Activated CD4-positive, alpha-beta T cell treated with anti-CD3 and anti-CD28 coated beads, Interleukin-2, amount 10 ng/mL, durations not matched to agents 7 days and 5 days (primary cell): ENCODE measurements at regions not wholly inside any gene's neighbourhood (a gene's known extent, or its start where the extent isn't known, plus 50 kb on each side); places are given as distances from the start of the nearest gene placed in this dataset.

ENCODE experiments used
- CTCF ChIA-PET: fragments of 350-600 bp; sonication (Branson Sonifier 250); formaldehyde crosslinking; loops from one replicate; lab custom pipeline; 2021; ENCODE audit warnings: antibody characterized with exemption; lab: Charles Lee
- POLR2A ChIA-PET: fragments of 350-600 bp; sonication (Branson Sonifier 250); formaldehyde crosslinking; loops from one replicate; lab custom pipeline; 2021; ENCODE audit warnings: antibody characterized with exemption; lab: Charles Lee
- DNase-seq: peaks from one replicate; pipeline ENCODE4 v3.0.0-alpha.2; 2020
- H3K27ac Mint-ChIP-seq: one replicate; pipeline ENCODE4 v1.8.0; 2021; ENCODE audit warnings: mild to moderate bottlenecking, moderate library complexity, mixed read lengths
- H3K27me3 Mint-ChIP-seq: one replicate; pipeline ENCODE4 v1.8.0; 2021; ENCODE audit warnings: mixed read lengths
- H3K36me3 Mint-ChIP-seq: one replicate; pipeline ENCODE4 v1.8.0; 2021; ENCODE audit warnings: low read depth, mixed read lengths
- H3K4me1 Mint-ChIP-seq: one replicate; pipeline ENCODE4 v1.8.0; 2021; ENCODE audit warnings: mixed read lengths
- H3K4me3 Mint-ChIP-seq: one replicate; pipeline ENCODE4 v1.8.0; 2021; ENCODE audit warnings: mild to moderate bottlenecking, moderate library complexity, mixed read lengths
- H3K9me3 Mint-ChIP-seq: one replicate; pipeline ENCODE4 v1.8.0; 2021; ENCODE audit warnings: mixed read lengths

DNA sequence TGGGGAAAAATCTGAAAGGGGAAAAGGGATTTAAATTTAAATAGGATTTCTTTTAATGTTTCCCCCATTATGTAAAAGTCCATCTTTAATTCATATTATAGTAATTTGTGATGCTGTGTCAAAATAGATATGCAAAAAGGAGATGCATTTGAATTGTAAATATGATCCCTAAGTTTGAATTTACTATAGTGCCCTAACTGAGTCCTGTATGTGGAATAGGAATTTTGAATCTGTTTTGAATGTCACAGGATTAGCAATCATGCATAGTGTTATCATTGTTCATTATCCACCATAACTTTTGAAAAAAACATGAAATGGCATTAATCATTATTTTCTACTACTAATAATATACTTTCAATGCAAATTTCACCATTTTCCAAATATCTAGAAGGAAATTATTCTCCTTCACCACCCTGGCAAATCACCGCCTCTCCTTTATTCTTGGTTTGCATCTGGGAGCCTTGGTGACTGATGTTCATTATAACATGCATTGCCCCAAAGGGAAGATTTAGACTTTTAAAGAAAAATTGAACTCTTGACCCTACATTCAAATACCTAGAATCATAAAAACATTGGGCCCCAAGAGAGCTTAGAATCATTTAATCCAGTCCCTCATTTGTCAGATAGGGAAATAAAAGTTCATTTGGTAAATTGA is 341.5 kb upstream of the TMPO start:
- H3K9me3 Mint-ChIP-seq = no peaks in the 10 kb centered on the region
- DNase-seq = no peak
- H3K36me3 Mint-ChIP-seq = no peaks in the 10 kb centered on the region
- H3K27ac Mint-ChIP-seq = no peak overlapping the region
- ChIA-PET POLR2A (no interaction called here), CTCF (no interaction called here)
- H3K4me3 Mint-ChIP-seq = no peak overlapping the region
- H3K27me3 Mint-ChIP-seq = no peaks in the 10 kb centered on the region
- no peaks in the 10 kb centered on the region for H3K4me1 Mint-ChIP-seq

GRCh38 chr12:98174428-98174809 is 341.0 kb upstream of the TMPO start:
- H3K4me3 Mint-ChIP-seq = no peak overlapping the region
- DNase-seq = no peak
- ChIA-PET CTCF (no interaction called here), POLR2A (no interaction called here)
- H3K27me3 Mint-ChIP-seq = no peaks in the 10 kb centered on the region
- no peaks in the 10 kb centered on the region for H3K36me3 Mint-ChIP-seq
- H3K27ac Mint-ChIP-seq = no peak overlapping the region
- H3K4me1 Mint-ChIP-seq = no peaks in the 10 kb centered on the region
- H3K9me3 Mint-ChIP-seq = no peaks in the 10 kb centered on the region

DNA sequence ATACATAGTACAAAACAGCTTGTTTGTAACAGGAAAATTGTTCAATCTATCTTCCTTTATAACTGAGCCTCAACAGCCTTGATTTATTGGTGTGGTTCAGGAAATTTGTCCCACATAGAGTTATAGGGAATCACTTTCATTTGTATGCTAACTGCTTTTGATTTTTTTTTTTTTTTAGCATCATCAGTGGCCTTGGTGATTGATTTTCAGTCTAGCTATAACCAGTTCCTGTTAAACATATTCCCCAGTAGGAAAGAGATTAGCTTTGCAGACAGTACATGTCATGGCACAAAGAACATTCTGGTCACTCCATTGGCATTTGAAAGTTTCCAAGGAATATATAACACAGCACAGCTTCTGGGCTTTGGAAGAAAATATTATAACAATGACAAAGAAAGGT is 337.3 kb upstream of the TMPO start:
- Mint-ChIP-seq H3K27me3 (no peaks in the 10 kb centered on the region), H3K4me3 (no peak overlapping the region), H3K4me1 (no peaks in the 10 kb centered on the region), H3K9me3 (no peaks in the 10 kb centered on the region), H3K27ac (no peak overlapping the region), H3K36me3 (no peaks in the 10 kb centered on the region)
- ChIA-PET CTCF (interaction anchor here (0.6 kb wide), 1 partner anchor 1259 kb away, joined by 3 read pairs; no protein-coding TSS in a partner anchor), POLR2A (no interaction called here)
- DNase-seq = no peak

GRCh38 chr12:98179151-98179550 is 336.2 kb upstream of the TMPO start:
- no peak overlapping the region for H3K4me3 Mint-ChIP-seq
- CTCF ChIA-PET = interaction anchor here (1.1 kb wide), 1 partner anchor 8 kb away, joined by 3 read pairs; no protein-coding TSS in a partner anchor
- no peaks in the 10 kb centered on the region for H3K36me3 Mint-ChIP-seq
- no peaks in the 10 kb centered on the region for H3K4me1 Mint-ChIP-seq
- H3K27ac Mint-ChIP-seq = no peak overlapping the region
- DNase-seq = no peak
- H3K9me3 Mint-ChIP-seq = no peaks in the 10 kb centered on the region
- POLR2A ChIA-PET = no interaction called here
- H3K27me3 Mint-ChIP-seq = no peaks in the 10 kb centered on the region

DNA sequence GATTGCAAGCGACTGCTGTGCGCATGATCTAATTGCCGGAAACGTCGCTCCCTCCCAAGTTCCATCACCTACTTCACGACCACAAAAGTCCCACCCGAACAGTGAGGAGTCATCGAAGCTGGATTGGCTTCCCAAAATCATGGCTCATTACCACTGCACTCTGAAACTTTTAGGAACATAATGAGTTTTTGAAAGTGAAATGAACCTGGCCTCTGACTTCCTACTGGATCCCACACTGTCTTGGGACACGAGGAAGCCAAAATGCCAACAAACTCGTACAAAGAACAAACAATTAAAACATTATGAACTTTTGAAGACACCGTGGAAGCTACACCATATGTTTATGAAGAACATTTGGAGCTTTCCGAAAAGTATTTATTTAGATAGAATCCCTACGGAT is 334.8 kb upstream of the TMPO start:
- CTCF ChIA-PET = no interaction called here
- Mint-ChIP-seq H3K4me1 (no peaks in the 10 kb centered on the region), H3K27ac (no peak overlapping the region), H3K4me3 (no peak overlapping the region), H3K36me3 (no peaks in the 10 kb centered on the region), H3K27me3 (no peaks in the 10 kb centered on the region), H3K9me3 (no peaks in the 10 kb centered on the region)
- POLR2A ChIA-PET = no interaction called here
- DNase-seq = no peak

- ChIA-PET CTCF (no interaction called here), POLR2A (no interaction called here)
- Mint-ChIP-seq H3K4me3 (no peak overlapping the region), H3K4me1 (no peaks in the 10 kb centered on the region), H3K27ac (no peak overlapping the region), H3K27me3 (no peaks in the 10 kb centered on the region), H3K36me3 (no peaks in the 10 kb centered on the region), H3K9me3 (no peaks in the 10 kb centered on the region)
- no peak for DNase-seq
Measured at GRCh38 chr12:98182821-98183220, 332.6 kb upstream of the TMPO start.

DNA sequence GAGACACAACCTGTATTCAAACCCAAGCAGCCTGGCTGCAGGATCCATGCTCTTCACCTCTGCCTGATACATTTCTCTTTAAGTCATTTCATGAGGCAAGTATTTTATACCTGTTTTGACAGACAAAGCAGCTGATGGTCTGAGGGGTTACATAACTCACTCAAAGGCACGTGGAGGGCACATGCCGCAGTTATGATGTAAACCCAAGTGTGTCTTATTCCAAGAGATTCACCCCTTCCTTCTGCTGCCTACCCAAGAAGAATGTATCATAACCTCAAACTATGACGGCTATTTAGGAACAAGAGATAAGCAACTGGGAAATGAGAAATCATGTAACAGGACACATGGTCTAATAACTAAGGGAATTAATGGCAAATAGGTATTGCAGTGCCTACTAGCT is 329.8 kb upstream of the TMPO start:
- Mint-ChIP-seq H3K27ac (no peak overlapping the region), H3K4me3 (no peak overlapping the region), H3K27me3 (no peaks in the 10 kb centered on the region), H3K9me3 (no peaks in the 10 kb centered on the region), H3K4me1 (no peaks in the 10 kb centered on the region), H3K36me3 (no peaks in the 10 kb centered on the region)
- POLR2A ChIA-PET = no interaction called here
- CTCF ChIA-PET = no interaction called here
- no peak for DNase-seq

DNA sequence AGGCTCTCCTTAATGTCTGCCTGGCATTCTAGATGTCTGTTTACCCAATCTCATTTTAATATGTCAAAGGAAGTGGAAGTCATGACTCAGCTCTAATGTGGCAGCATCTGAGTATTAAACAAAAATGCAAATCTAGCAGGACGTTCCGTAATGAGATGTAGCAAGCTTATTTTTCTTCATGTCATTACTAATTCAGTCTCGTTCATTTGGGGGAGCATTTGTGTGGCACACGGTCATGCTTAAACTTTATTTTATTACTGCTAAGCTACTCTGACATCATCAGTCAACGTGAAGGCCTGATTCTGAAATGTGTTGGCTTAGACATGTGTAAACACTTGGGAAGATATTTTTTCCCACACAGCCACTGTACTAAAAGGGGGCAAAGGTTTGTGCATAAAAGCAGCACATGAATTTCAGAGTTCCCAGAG is 326.7 kb upstream of the TMPO start:
- H3K27ac Mint-ChIP-seq = no peak overlapping the region
- POLR2A ChIA-PET = no interaction called here
- CTCF ChIA-PET = no interaction called here

DNA sequence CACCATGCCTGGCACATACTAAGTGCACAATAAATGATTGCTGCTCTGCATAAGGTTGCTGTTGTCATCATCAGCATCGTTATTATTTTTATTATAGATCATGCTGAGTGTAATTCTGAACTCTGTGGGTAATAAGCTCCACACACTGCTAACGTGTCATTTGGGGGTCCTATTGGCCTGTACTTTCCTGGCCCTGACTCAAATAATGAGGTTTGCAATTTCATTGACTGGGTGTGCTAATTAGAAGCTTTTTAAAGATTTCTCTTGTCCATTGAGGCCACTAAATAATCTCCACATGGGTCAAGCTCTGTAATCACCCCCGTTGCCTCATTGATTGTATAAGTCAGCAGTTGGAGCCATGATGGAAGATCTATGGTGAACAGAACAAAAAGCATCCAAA is 320.8 kb upstream of the TMPO start:
- no peak for DNase-seq
- no peaks in the 10 kb centered on the region for H3K27me3 Mint-ChIP-seq
- H3K9me3 Mint-ChIP-seq = no peaks in the 10 kb centered on the region
- no peaks in the 10 kb centered on the region for H3K4me1 Mint-ChIP-seq
- ChIA-PET CTCF (no interaction called here), POLR2A (no interaction called here)
- no peak overlapping the region for H3K27ac Mint-ChIP-seq
- no peak overlapping the region for H3K4me3 Mint-ChIP-seq
- no peaks in the 10 kb centered on the region for H3K36me3 Mint-ChIP-seq

More for the DNA sequence above, 326.7 kb upstream of the TMPO start:
- Mint-ChIP-seq H3K36me3 (no peaks in the 10 kb centered on the region), H3K27me3 (no peaks in the 10 kb centered on the region), H3K4me3 (no peak overlapping the region), H3K4me1 (no peaks in the 10 kb centered on the region), H3K9me3 (no peaks in the 10 kb centered on the region)
- no peak for DNase-seq

GRCh38 chr12:98198261-98198982 is 317.0 kb upstream of the TMPO start:
- ChIA-PET CTCF (no interaction called here), POLR2A (no interaction called here)
- Mint-ChIP-seq H3K27me3 (no peaks in the 10 kb centered on the region), H3K4me3 (no peak overlapping the region), H3K36me3 (no peaks in the 10 kb centered on the region), H3K4me1 (no peaks in the 10 kb centered on the region), H3K27ac (no peak overlapping the region), H3K9me3 (no peaks in the 10 kb centered on the region)
- DNase-seq = no peak

DNA sequence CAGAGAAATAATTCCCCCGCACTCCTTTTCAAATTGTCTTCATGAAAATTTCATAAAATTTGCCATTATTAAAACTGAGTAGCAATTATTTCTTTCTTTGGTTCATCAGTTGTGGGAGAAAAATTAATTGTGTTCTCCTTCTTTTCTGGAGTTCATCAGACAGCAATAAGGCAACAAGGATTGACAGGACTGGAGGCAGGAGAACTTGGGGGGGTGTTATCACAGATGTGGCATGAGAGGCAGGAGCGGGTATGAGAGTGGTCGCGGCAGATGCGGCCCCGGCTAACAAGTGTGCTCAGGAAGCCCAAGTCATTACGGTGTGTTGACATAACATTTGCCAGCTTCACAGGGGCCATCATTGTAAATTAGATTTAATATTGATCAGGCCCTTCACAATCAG is 306.6 kb upstream of the TMPO start:
- H3K36me3 Mint-ChIP-seq = no peaks in the 10 kb centered on the region
- CTCF ChIA-PET = no interaction called here
- no peak overlapping the region for H3K4me3 Mint-ChIP-seq
- H3K27me3 Mint-ChIP-seq = no peaks in the 10 kb centered on the region
- peaks cover 3% of the 10 kb centered on the region for H3K9me3 Mint-ChIP-seq
- H3K27ac Mint-ChIP-seq = no peak overlapping the region
- no peaks in the 10 kb centered on the region for H3K4me1 Mint-ChIP-seq
- POLR2A ChIA-PET = no interaction called here
- DNase-seq = no peak

- CTCF ChIA-PET = no interaction called here
Measured at GRCh38 chr12:98211909-98212695, 303.3 kb upstream of the TMPO start.

DNA sequence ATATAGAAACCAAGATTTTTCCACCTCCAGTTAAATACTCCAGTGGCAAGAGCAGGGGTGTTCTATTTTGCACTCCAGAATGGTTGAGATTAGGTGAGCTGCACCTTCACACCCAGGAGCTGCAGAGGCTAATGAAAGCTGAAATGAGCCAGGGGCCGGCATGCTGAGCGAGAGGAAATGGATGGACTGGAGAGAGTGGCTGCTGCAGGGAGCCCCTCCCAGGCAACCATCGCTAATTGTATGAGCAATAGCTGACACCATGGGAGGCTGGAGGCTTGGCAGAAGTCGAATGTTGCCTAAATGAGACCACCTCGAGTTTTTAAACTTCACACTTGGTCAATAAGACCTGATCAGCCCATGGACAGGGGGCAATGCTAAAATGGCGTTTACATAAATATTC is 301.8 kb upstream of the TMPO start:
- H3K27me3 Mint-ChIP-seq = peaks cover 2% of the 10 kb centered on the region
- H3K4me1 Mint-ChIP-seq = no peaks in the 10 kb centered on the region
- DNase-seq = no peak
- ChIA-PET CTCF (no interaction called here), POLR2A (no interaction called here)
- H3K36me3 Mint-ChIP-seq = no peaks in the 10 kb centered on the region
- no peak overlapping the region for H3K4me3 Mint-ChIP-seq
- H3K9me3 Mint-ChIP-seq = no peaks in the 10 kb centered on the region
- no peak overlapping the region for H3K27ac Mint-ChIP-seq

More at GRCh38 chr12:98211909-98212695, 303.3 kb upstream of the TMPO start:
- H3K27me3 Mint-ChIP-seq = no peaks in the 10 kb centered on the region
- no peaks in the 10 kb centered on the region for H3K9me3 Mint-ChIP-seq
- no peak overlapping the region for H3K4me3 Mint-ChIP-seq
- POLR2A ChIA-PET = no interaction called here
- H3K4me1 Mint-ChIP-seq = no peaks in the 10 kb centered on the region
- no peak overlapping the region for H3K27ac Mint-ChIP-seq
- no peaks in the 10 kb centered on the region for H3K36me3 Mint-ChIP-seq
- DNase-seq = no peak
